ENCODE measurements at regions not wholly inside any gene's neighbourhood (a gene's known extent, or its start where the extent isn't known, plus 50 kb on each side); places are given as distances from the start of the nearest gene placed in this dataset. TPM values are rescaled to one million over a fixed set of nuclear protein-coding genes. Genes with fewer than 3 reads are reported as not detected.

GRCh38 chr20:57761413-57761734 lies 51.6 kb upstream of the PMEPA1 start:
- no peak for DNase-seq (ENCODE audit: low spot score in 2 of 2)
- no peaks in the 10 kb centered on the region for H3K27me3 ChIP-seq
- no peaks in the 10 kb centered on the region for H3K4me1 ChIP-seq
- no peak overlapping the region for H3K4me3 ChIP-seq
- TF ChIP-seq CTCF (IDR thresholded peaks at IDR 0.05) (no peak), EP300 (IDR thresholded peaks at IDR 0.05) (no peak), POLR2A (IDR thresholded peaks at IDR 0.05) (no peak)
- H3K36me3 ChIP-seq = no peaks in the 10 kb centered on the region
- WGBS, 2 donors = 92 to 93% methylated on average over 3 of the region's 3 CpGs
- peaks cover 0 to 24% (median 3%) of the 10 kb centered on the region in 4 donors for H3K9me3 ChIP-seq
- H3K27ac ChIP-seq = no peak overlapping the region

- Histone ChIP-seq H3K36me3 (no peaks in the 10 kb centered on the region), H3K27ac (no peak overlapping the region), H3K27me3 (no peaks in the 10 kb centered on the region), H3K9me3 (peaks cover 0 to 24% (median 3%) of the 10 kb centered on the region in 4 donors), H3K4me3 (no peak overlapping the region), H3K4me1 (no peaks in the 10 kb centered on the region)
- 96% methylated on average over 4 of the region's 4 CpGs for WGBS, 2 donors
- DNase-seq (ENCODE audit: low spot score in 2 of 2) = no peak
- TF ChIP-seq CTCF (IDR thresholded peaks at IDR 0.05) = no peak
- no peak for TF ChIP-seq EP300 (IDR thresholded peaks at IDR 0.05)
- no peak for TF ChIP-seq POLR2A (IDR thresholded peaks at IDR 0.05)
Measured at GRCh38 chr20:57760698-57761412, 51.0 kb upstream of the PMEPA1 start.

DNA sequence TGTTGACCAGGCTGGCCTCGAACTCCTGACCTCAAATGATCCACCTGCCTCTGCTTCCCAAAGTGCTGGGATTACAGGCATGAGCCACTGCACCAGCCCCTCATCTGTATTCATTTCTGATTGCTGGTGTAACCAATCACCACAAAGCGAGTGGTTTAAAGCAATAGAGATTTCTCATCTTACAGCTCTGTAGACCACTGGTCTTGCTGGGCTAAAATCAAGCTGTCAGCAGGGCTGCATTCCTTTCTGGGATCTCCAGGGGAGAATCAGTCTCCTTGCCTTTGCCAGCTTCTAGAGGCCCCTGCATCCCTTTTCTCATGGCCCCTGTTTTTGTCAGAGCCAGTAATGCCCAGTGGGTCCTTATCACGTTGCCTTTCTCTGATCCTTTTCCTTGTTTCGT lies 49.9 kb upstream of the PMEPA1 start:
- TF ChIP-seq EP300 (IDR thresholded peaks at IDR 0.05) (no peak), POLR2A (IDR thresholded peaks at IDR 0.05) (no peak), CTCF (IDR thresholded peaks at IDR 0.05) (no peak)
- Histone ChIP-seq H3K4me1 (no peaks in the 10 kb centered on the region), H3K4me3 (no peak overlapping the region), H3K27me3 (no peaks in the 10 kb centered on the region), H3K27ac (no peak overlapping the region), H3K36me3 (no peaks in the 10 kb centered on the region), H3K9me3 (peaks cover 0 to 15% (median 1%) of the 10 kb centered on the region in 4 donors)
- 87 to 93% methylated on average over 4 of the region's 4 CpGs for WGBS, 2 donors
- no peak for DNase-seq (ENCODE audit: low spot score in 2 of 2)

Small RNA genes in the stretch of these regions (small RNA-seq; reads per million reads assigned to genes)
- not detected for gene MIR4532

All from tibial nerve (tissue), 4 donors.